Sciatic nerve (tissue), 2 donors: ENCODE measurements at regions not wholly inside any gene's neighbourhood (a gene's known extent, or its start where the extent isn't known, plus 50 kb on each side); places are given as distances from the start of the nearest gene placed in this dataset.
"Not testable (repeated sequence)": the region's sequence is repeated elsewhere in the genome, so short reads cannot be mapped to it uniquely, and the experiment has no call there.

Experiments used
- ATAC-seq: fragments of 200-7000 bp; cut with Tn5 transposase; one replicate; pipeline ENCODE4 v1.9.1; 2020; ENCODE audit warnings: mild to moderate bottlenecking, moderate library complexity
- DNase-seq: peaks from one replicate; pipeline ENCODE4 v3.0.0-alpha.2; 2020; ENCODE audit warnings: low spot score
- intact Hi-C: fragments of 100-400 bp; cut with DNase I; formaldehyde crosslinking; loops from one replicate; pipeline ENCODE4 v1.14.2; 2022
- donor health status: DM: no; HTN: no; CAD: no.
- donor health status: DM: no; HTN: no; CAD: no.

GRCh38 chr1:182331387-182331786 lies 60.2 kb downstream of the GLUL start:
- ATAC-seq (no peak), DNase-seq (no peak)
- intact Hi-C loops: no loop called here

- intact Hi-C loops: no loop called here
- ATAC-seq (peak; percentile 80), DNase-seq (no peak)
Observed at GRCh38 chr1:182330303-182330702, 61.3 kb downstream of the GLUL start.

- ATAC-seq (no peak), DNase-seq (no peak)
- intact Hi-C loops: no loop called here
Observed at GRCh38 chr1:182329471-182329870, 62.1 kb downstream of the GLUL start.

DNA sequence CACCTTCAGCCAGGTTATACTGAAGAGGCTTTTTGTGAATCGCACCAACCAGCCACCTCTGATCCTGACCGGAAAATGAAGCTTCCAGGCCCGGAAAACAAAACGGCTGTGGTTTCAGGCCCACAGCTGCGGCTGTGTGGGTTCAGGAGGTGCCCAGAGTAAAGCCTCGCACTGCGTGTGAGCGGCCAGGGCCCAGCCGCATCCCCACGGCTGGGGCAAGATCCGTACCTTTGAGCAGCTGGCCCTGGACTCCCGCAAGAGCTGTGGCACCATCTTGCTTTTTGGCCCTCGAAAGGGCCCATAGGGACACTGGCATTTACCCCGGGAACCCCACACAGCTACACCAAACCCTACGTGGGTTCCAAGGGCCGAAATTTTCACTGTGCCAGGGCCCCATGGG lies 63.0 kb downstream of the GLUL start:
- intact Hi-C loops: no loop called here
- DNase-seq (no peak), ATAC-seq (no peak)

- DNase-seq (no peak), ATAC-seq (no peak)
- intact Hi-C loops: no loop called here
Observed at GRCh38 chr1:182325339-182325738, 66.3 kb downstream of the GLUL start.

DNA sequence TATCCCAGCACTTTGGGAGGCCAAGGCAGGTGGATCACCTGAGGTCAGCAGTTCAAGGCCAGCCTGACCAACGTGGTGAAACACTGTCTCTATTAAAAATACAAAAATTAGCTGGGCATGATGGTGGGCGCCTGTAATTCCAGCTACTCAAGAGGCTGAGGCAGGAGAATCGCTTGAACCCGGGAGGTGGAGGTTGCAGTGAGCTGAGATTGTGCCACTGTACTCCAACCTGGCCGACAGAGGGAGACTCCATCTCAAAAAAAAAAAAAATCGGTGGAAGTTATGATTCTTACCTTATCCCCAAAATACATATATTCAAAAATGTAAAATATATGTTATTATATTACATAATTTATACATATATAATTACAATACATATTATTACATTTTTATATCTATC lies 70.1 kb downstream of the GLUL start:
- ATAC-seq, intact Hi-C loops, DNase-seq: not testable (repeated sequence)

DNA sequence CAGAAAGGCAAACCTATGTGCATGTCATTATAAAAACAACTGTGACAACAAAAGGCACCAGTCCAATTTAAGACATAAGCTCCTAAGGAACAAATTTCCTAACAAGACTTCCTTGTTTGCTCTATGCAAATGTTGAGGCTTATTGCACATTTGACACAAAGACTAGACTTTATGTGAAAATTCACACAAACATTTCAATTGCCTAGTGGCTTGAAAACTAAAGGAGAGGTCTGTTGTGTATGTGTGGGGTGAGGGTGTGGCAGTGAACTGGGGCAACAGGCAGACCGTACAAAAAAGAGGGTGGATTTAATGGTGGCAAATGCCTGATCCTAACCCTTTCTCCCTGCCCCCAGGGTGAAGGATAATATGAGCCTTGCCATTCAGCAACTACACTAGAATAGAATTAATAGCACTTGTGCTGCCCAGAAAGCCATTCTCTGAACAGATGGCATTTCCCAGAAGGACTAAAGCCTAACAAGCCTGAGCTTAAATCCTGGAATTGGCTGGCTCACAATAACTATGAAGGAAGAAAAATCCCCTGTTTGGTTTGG lies 73.9 kb downstream of the GLUL start:
- ATAC-seq (peak; percentile 32), DNase-seq (no peak)
- intact Hi-C loops: no loop called here

GRCh38 chr1:182316454-182316853 lies 75.1 kb downstream of the GLUL start:
- intact Hi-C loops, DNase-seq, ATAC-seq: not testable (repeated sequence)

- peak; percentile 22 for ATAC-seq
- intact Hi-C loops: no loop called here
- DNase-seq: no peak
Observed at GRCh38 chr1:182315167-182315556, 76.4 kb downstream of the GLUL start.

- no peak for DNase-seq
- ATAC-seq: peak; percentile 91
- intact Hi-C loops: loop anchor here (10.0 kb wide), 1 partner anchor 165 kb away; no protein-coding TSS in a partner anchor
Observed at GRCh38 chr1:182309631-182310351, 81.8 kb downstream of the GLUL start.

- ATAC-seq (no peak), DNase-seq (no peak)
- intact Hi-C loops: loop anchor here (10.0 kb wide), 1 partner anchor 164 kb away; no protein-coding TSS in a partner anchor
Observed at GRCh38 chr1:182308826-182309225, 82.8 kb downstream of the GLUL start.

GRCh38 chr1:182307486-182307885 lies 84.1 kb downstream of the GLUL start:
- ATAC-seq, DNase-seq: not testable (repeated sequence)
- intact Hi-C loops: loop anchor here (10.0 kb wide), 1 partner anchor 163 kb away; no protein-coding TSS in a partner anchor

- intact Hi-C loops: loop anchor here (10.0 kb wide), 1 partner anchor 161 kb away; no protein-coding TSS in a partner anchor
- DNase-seq (no peak), ATAC-seq (no peak)
Observed at GRCh38 chr1:182305861-182306260, 85.7 kb downstream of the GLUL start.

DNA sequence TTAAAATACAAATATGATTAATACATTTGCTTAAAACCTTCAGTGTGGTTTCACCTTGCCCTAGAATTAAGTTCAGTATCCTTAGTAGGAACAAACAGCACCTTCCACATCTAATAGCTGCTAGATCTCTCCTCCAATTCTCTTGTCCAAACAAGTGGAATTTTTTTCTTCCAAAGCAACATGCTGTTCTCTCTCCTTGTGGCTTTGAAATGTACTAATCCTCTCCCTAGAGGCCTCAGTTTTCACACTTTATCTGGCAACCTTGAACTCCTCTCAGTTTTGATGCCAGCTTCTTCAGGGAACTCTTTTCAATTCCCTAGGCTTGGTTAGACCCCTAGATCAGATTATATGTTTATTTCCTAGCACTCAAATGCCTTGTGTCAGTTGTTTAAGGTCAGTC lies 87.0 kb downstream of the GLUL start:
- ATAC-seq (peak; percentile 82), DNase-seq (no peak)

GRCh38 chr1:182304218-182304617 lies 87.4 kb downstream of the GLUL start:
- intact Hi-C loops: loop anchor here (10.0 kb wide), 1 partner anchor 159 kb away; no protein-coding TSS in a partner anchor
- DNase-seq: no peak
- peak; percentile 8 for ATAC-seq

More for the DNA sequence above, 87.0 kb downstream of the GLUL start:
- intact Hi-C loops: loop anchor here (10.0 kb wide), 1 partner anchor 160 kb away; no protein-coding TSS in a partner anchor

DNA sequence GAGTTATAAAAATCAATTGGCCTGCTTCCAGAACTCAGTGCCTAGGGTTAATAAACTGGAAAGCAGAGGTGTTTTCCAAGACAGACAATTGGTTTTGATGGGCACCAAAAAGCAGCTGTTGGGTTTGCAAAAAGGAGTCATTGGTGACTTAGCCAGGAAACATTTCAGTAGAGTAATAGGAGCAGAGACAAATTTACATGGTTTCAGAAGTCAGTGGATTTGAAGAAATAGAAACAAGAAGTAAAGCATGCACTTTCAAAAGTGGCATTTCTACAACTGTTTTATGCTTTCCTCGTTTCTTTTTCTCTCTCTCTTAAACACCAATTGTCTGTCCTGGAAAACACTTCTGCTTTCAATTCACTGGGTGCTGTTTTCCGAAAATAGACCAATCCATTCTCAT lies 87.8 kb downstream of the GLUL start:
- intact Hi-C loops: loop anchor here (10.0 kb wide), 1 partner anchor 159 kb away; no protein-coding TSS in a partner anchor
- DNase-seq (no peak), ATAC-seq (no peak)

DNA sequence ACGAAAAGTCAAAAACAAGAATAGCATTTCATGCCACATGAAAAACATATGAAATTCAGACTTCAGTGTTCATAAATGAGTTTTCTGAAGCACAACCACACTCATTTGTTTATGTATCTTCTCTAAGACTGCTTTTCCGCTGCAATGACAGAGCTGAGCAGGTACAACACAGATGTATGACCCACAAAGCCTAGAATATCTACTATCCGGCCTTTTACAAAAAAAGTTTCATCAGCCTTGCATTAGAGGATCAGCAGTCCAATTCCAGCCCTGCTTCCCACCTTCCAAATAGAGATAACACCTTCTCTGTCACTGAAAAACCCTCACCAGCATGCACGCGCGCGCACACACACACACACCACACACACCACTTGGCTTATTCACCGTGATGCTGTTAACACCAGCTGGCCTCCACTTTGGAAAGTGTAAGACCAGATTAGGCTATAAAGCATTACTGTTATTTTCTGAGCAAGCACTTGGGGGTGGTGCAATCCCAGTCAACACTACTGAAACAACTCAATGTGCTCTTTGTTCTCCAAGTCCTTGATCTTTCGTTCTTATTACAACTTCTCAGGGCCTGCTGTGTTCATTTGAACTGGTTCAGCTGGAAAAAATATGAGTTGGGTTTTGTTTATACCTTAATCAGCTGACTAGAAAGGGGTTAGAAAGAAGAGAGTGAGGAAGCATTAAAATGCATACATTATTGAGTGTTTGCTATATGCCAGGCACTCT lies 90.0 kb downstream of the GLUL start:
- ATAC-seq (peak; percentile 78), DNase-seq (no peak)
- intact Hi-C loops: loop anchor here (10.0 kb wide), 1 partner anchor 157 kb away; no protein-coding TSS in a partner anchor

- DNase-seq (no peak), ATAC-seq (no peak)
- intact Hi-C loops: loop anchor here (10.0 kb wide), 1 partner anchor 156 kb away; no protein-coding TSS in a partner anchor
Observed at GRCh38 chr1:182301026-182301436, 90.6 kb downstream of the GLUL start.
